ENCODE measurements at regions not wholly inside any gene's neighbourhood (a gene's known extent, or its start where the extent isn't known, plus 50 kb on each side); places are given as distances from the start of the nearest gene placed in this dataset.

DNA sequence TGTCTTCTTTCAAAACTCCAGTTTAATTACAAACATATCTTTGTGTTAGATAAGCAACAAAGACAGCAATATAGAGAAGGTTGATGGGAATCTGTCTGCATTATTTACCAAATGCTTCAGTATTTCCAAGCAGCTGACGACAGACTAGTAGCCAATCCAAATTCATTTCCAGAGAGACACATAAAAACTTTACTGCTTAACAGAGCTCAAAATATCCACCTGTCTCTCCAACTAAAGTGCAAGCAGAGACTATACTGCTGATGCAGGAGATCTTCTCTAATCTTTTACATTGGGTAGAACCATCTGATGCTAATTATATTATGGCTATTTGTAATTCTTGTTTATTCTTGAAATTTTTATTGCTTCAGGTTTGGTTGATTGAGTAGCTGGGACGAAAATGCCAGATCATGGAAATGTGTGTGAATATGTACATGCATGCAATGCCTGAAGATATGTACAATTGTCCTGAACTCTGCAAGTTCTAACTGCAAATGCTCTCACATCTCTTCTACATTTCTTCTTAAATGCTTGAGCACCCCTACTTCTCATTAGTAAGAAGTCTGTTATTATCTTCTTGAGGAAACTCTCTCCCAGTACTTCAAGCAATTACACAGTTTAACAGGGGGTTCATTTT lies 200.0 kb downstream of the PDHA2 start:
- Histone ChIP-seq H3K4me2 (ENCODE audit: low read length) (no peak overlapping the region), H3K27ac (ENCODE audit: low read depth, low read length) (no peak overlapping the region), H3K4me3 (ENCODE audit: insufficient read depth, low read depth, low read length) (no peak overlapping the region), H3K9ac (ENCODE audit: low read length) (no peak overlapping the region), H3K4me1 (ENCODE audit: insufficient read depth, low read length) (no peaks in the 10 kb centered on the region), H4K20me1 (ENCODE audit: insufficient read depth, low read length) (no peaks in the 10 kb centered on the region), H3K27me3 (ENCODE audit: insufficient read depth, low read length) (no peaks in the 10 kb centered on the region), H3K79me2 (ENCODE audit: insufficient read depth, low read length) (no peaks in the 10 kb centered on the region), H2AFZ (ENCODE audit: low read depth, low read length) (no peak overlapping the region), H3K9me3 (ENCODE audit: insufficient read depth, low read depth, low read length) (no peaks in the 10 kb centered on the region), H3K36me3 (ENCODE audit: insufficient read depth, low read length) (no peaks in the 10 kb centered on the region)
- FAIRE-seq (no peak), DNase-seq (ENCODE audit: low read depth) (no peak)
- no peaks in the 10 kb centered on the region for H3K36me3 Mint-ChIP-seq (ENCODE audit: low read depth, unreplicated experiment)
- H3K4me3 Mint-ChIP-seq (ENCODE audit: unreplicated experiment), result no peak overlapping the region
- H3K4me1 Mint-ChIP-seq (ENCODE audit: low read depth, unreplicated experiment), result peaks cover 4% of the 10 kb centered on the region
- peaks cover 4% of the 10 kb centered on the region for H3K9me3 Mint-ChIP-seq (ENCODE audit: unreplicated experiment)
- no peak for TF ChIP-seq EZH2 (IDR thresholded peaks at IDR 0.05; ENCODE audit: insufficient read depth, low read length)
- TF ChIP-seq, protein P1, sequence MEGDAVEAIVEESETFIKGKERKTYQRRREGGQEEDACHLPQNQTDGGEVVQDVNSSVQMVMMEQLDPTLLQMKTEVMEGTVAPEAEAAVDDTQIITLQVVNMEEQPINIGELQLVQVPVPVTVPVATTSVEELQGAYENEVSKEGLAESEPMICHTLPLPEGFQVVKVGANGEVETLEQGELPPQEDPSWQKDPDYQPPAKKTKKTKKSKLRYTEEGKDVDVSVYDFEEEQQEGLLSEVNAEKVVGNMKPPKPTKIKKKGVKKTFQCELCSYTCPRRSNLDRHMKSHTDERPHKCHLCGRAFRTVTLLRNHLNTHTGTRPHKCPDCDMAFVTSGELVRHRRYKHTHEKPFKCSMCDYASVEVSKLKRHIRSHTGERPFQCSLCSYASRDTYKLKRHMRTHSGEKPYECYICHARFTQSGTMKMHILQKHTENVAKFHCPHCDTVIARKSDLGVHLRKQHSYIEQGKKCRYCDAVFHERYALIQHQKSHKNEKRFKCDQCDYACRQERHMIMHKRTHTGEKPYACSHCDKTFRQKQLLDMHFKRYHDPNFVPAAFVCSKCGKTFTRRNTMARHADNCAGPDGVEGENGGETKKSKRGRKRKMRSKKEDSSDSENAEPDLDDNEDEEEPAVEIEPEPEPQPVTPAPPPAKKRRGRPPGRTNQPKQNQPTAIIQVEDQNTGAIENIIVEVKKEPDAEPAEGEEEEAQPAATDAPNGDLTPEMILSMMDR (IDR thresholded peaks at IDR 0.05; ENCODE audit: insufficient read depth, low read depth, low read length), result no peak
- H3K27ac Mint-ChIP-seq (ENCODE audit: unreplicated experiment), result no peak overlapping the region
- no peaks in the 10 kb centered on the region for H3K27me3 Mint-ChIP-seq (ENCODE audit: low read depth, unreplicated experiment)

DNA sequence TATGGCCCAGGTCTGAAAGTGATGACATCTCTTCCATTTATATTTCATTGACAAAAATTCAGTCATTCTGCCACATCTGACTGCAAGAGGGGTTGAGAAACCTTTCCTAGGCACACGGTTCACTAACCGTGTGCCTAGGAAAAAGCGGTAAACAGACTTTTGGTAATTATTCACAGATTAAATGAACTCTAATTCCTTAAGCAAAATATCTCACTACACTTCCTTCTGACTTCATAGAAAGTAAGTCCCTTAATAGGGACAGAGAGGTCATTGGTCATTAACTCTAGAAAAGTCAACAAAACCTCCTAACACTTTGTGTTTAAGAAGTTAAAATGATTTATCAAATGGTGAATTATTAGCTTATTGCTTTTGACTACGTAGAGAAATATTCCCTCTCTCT lies 205.1 kb downstream of the PDHA2 start:
- DNase-seq (ENCODE audit: low read depth) (no peak), FAIRE-seq (no peak)
- no peaks in the 10 kb centered on the region for H4K20me1 ChIP-seq (ENCODE audit: insufficient read depth, low read length)
- Mint-ChIP-seq H3K4me3 (ENCODE audit: unreplicated experiment) (no peak overlapping the region), H3K27me3 (ENCODE audit: low read depth, unreplicated experiment) (no peaks in the 10 kb centered on the region), H3K4me1 (ENCODE audit: low read depth, unreplicated experiment) (peaks cover 4% of the 10 kb centered on the region), H3K27ac (ENCODE audit: unreplicated experiment) (no peak overlapping the region), H3K9me3 (ENCODE audit: unreplicated experiment) (peaks cover 4% of the 10 kb centered on the region), H3K36me3 (ENCODE audit: low read depth, unreplicated experiment) (no peaks in the 10 kb centered on the region)
- no peaks in the 10 kb centered on the region for H3K9me3 ChIP-seq (ENCODE audit: insufficient read depth, low read depth, low read length)
- TF ChIP-seq, protein P1 (IDR thresholded peaks at IDR 0.05; ENCODE audit: insufficient read depth, low read depth, low read length), result no peak
- no peak for TF ChIP-seq EZH2 (IDR thresholded peaks at IDR 0.05; ENCODE audit: insufficient read depth, low read length)
- no peak overlapping the region for H3K27ac ChIP-seq (ENCODE audit: low read depth, low read length)
- no peak overlapping the region for H3K4me2 ChIP-seq (ENCODE audit: low read length)
- H3K27me3 ChIP-seq (ENCODE audit: insufficient read depth, low read length), result no peaks in the 10 kb centered on the region
- no peaks in the 10 kb centered on the region for H3K4me1 ChIP-seq (ENCODE audit: insufficient read depth, low read length)
- H3K36me3 ChIP-seq (ENCODE audit: insufficient read depth, low read length), result no peaks in the 10 kb centered on the region
- no peak overlapping the region for H3K9ac ChIP-seq (ENCODE audit: low read length)
- H3K79me2 ChIP-seq (ENCODE audit: insufficient read depth, low read length), result no peaks in the 10 kb centered on the region
- no peak overlapping the region for H2AFZ ChIP-seq (ENCODE audit: low read depth, low read length)
- no peak overlapping the region for H3K4me3 ChIP-seq (ENCODE audit: insufficient read depth, low read depth, low read length)

DNA sequence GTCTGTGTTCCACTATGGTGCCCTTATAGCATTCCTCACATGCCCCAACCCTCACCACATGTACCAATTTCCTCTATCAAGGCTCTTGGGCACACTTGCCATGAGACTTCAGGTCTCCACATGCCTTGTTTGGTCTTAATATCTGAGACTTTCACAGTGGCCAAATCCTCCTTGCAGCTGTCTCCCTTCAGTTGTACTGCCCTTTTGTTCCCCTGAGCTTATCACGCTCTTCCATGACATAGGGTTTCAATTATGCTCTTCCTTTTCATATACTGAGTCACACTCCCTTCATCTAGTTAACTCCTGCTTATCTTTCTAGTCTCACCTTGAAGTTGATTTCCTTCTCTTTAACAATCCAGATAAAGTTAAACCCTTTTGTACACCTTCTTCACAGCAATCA lies 212.9 kb downstream of the PDHA2 start:
- Mint-ChIP-seq H3K36me3 (ENCODE audit: low read depth, unreplicated experiment) (no peaks in the 10 kb centered on the region), H3K4me3 (ENCODE audit: unreplicated experiment) (no peak overlapping the region), H3K27me3 (ENCODE audit: low read depth, unreplicated experiment) (no peaks in the 10 kb centered on the region), H3K9me3 (ENCODE audit: unreplicated experiment) (no peaks in the 10 kb centered on the region), H3K4me1 (ENCODE audit: low read depth, unreplicated experiment) (peaks cover 8% of the 10 kb centered on the region), H3K27ac (ENCODE audit: unreplicated experiment) (no peak overlapping the region)
- Histone ChIP-seq H3K36me3 (ENCODE audit: insufficient read depth, low read length) (no peaks in the 10 kb centered on the region), H3K9me3 (ENCODE audit: insufficient read depth, low read depth, low read length) (no peaks in the 10 kb centered on the region), H3K4me1 (ENCODE audit: insufficient read depth, low read length) (no peaks in the 10 kb centered on the region), H3K27ac (ENCODE audit: low read depth, low read length) (no peak overlapping the region), H3K4me3 (ENCODE audit: insufficient read depth, low read depth, low read length) (no peak overlapping the region), H2AFZ (ENCODE audit: low read depth, low read length) (no peak overlapping the region), H3K27me3 (ENCODE audit: insufficient read depth, low read length) (no peaks in the 10 kb centered on the region), H3K9ac (ENCODE audit: low read length) (no peak overlapping the region), H3K4me2 (ENCODE audit: low read length) (no peak overlapping the region), H3K79me2 (ENCODE audit: insufficient read depth, low read length) (no peaks in the 10 kb centered on the region), H4K20me1 (ENCODE audit: insufficient read depth, low read length) (no peaks in the 10 kb centered on the region)
- FAIRE-seq, result no peak
- TF ChIP-seq EZH2 (IDR thresholded peaks at IDR 0.05; ENCODE audit: insufficient read depth, low read length), result no peak
- TF ChIP-seq, protein P1 (IDR thresholded peaks at IDR 0.05; ENCODE audit: insufficient read depth, low read depth, low read length), result no peak
- DNase-seq (ENCODE audit: low read depth), result no peak
